KMS-11 (cell line): ENCODE measurements at regions not wholly inside any gene's neighbourhood (a gene's known extent, or its start where the extent isn't known, plus 50 kb on each side); places are given as distances from the start of the nearest gene placed in this dataset.

Source experiments
- H2AFZ ChIP-seq: fragments of 200-600 bp; sonication (generic); 2 replicates; pipeline ENCODE4 v1.6.1; 2016; ENCODE audit warnings: antibody characterized with exemption, mixed run types, low read depth
- H3K27ac ChIP-seq: fragments of 200-600 bp; sonication (generic); 2 replicates; pipeline ENCODE4 v1.6.1; 2016; ENCODE audit warnings: mild to moderate bottlenecking, mixed run types
- H3K27me3 ChIP-seq: fragments of 200-600 bp; sonication (generic); 2 replicates; pipeline ENCODE4 v1.6.1; 2017; ENCODE audit warnings: mild to moderate bottlenecking, low read depth, mixed run types, moderate library complexity; ENCODE audit not compliant: insufficient read depth
- H3K36me3 ChIP-seq: fragments of 200-600 bp; sonication (generic); 2 replicates; pipeline ENCODE4 v1.6.1; 2017; ENCODE audit warnings: mild to moderate bottlenecking, mixed run types; ENCODE audit not compliant: insufficient read depth
- H3K4me1 ChIP-seq: fragments of 200-600 bp; sonication (generic); 2 replicates; pipeline ENCODE4 v1.6.1; 2016; ENCODE audit warnings: mild to moderate bottlenecking, low read depth, mixed run types; ENCODE audit not compliant: poor library complexity, severe bottlenecking
- H3K4me2 ChIP-seq: fragments of 200-600 bp; sonication (generic); 2 replicates; pipeline ENCODE4 v1.7.0; 2016; ENCODE audit warnings: mild to moderate bottlenecking, mixed run types
- H3K4me3 ChIP-seq: fragments of 200-600 bp; sonication (generic); IDR thresholded peaks from 2 replicates; pipeline ENCODE4 v1.6.1; 2017; ENCODE audit warnings: low read depth, low read length, mixed read lengths; ENCODE audit not compliant: insufficient read depth
- H3K79me2 ChIP-seq: fragments of 200-600 bp; sonication (generic); 2 replicates; pipeline ENCODE4 v1.6.1; 2016; ENCODE audit warnings: low read depth, mixed run types; ENCODE audit not compliant: insufficient read depth
- H3K9ac ChIP-seq: fragments of 200-600 bp; sonication (generic); 2 replicates; pipeline ENCODE4 v1.6.1; 2016; ENCODE audit warnings: mild to moderate bottlenecking, mixed run types
- H4K20me1 ChIP-seq: fragments of 200-600 bp; sonication (generic); 2 replicates; pipeline ENCODE4 v1.6.1; 2016; ENCODE audit warnings: mild to moderate bottlenecking, mixed run types; ENCODE audit not compliant: insufficient read depth
- CTCF ChIP-seq: fragments of 200-600 bp; sonication (generic); conservative IDR thresholded peaks from 2 replicates; pipeline ENCODE4 v1.6.1; 2017; ENCODE audit warnings: low read depth, mild to moderate bottlenecking, antibody characterized with exemption, low read length, moderate library complexity, mixed read lengths

GRCh38 chr10:6365384-6365783, 162.7 kb downstream of the PFKFB3 start:
- no peak overlapping the region for H3K27ac ChIP-seq
- H3K4me2 ChIP-seq: no peak overlapping the region
- no peaks in the 10 kb centered on the region for H3K79me2 ChIP-seq
- H3K27me3 ChIP-seq: no peaks in the 10 kb centered on the region
- no peaks in the 10 kb centered on the region for H3K4me1 ChIP-seq
- TF ChIP-seq CTCF: no peak
- no peaks in the 10 kb centered on the region for H3K36me3 ChIP-seq
- H2AFZ ChIP-seq: no peak overlapping the region
- H4K20me1 ChIP-seq: no peaks in the 10 kb centered on the region
- H3K9ac ChIP-seq: no peak overlapping the region
- no peak overlapping the region for H3K4me3 ChIP-seq
